ENCODE measurements at regions not wholly inside any gene's neighbourhood (a gene's known extent, or its start where the extent isn't known, plus 50 kb on each side); places are given as distances from the start of the nearest gene placed in this dataset.

- TF ChIP-seq CTCF (optimal IDR thresholded peaks at IDR 0.05 in 1 of 3, IDR thresholded peaks at IDR 0.05 in 1 of 3, conservative IDR thresholded peaks at IDR 0.05 in 1 of 3; ENCODE audit: extremely low read depth in 1 of 3, insufficient read depth in 2 of 3, low read length in 3 of 3) (no peak), EZH2 (IDR thresholded peaks at IDR 0.05; ENCODE audit: low read length) (no peak)
Observed at GRCh38 chr5:32850817-32851496, 139.8 kb downstream of the NPR3 start.
